Activated T-helper 1 cell treated with Interleukin-2 at 50 U/mL for 16 hours (primary cell): ENCODE measurements at regions not wholly inside any gene's neighbourhood (a gene's known extent, or its start where the extent isn't known, plus 50 kb on each side); places are given as distances from the start of the nearest gene placed in this dataset.
"Not testable (repeated sequence)": the region's sequence is repeated elsewhere in the genome, so short reads cannot be mapped to it uniquely, and the experiment has no call there.

Experiments used
- DNase-seq: peaks from one replicate; pipeline ENCODE4 v3.0.0-alpha.2; 2020; ENCODE audit warnings: low read depth

- DNase-seq = not testable (repeated sequence)
Observed at GRCh38 chr14:97148021-97148420, 350.8 kb downstream of the VRK1 start.

GRCh38 chr14:97149775-97150174 lies 352.6 kb downstream of the VRK1 start:
- DNase-seq = no peak

GRCh38 chr14:97153527-97153926 lies 356.3 kb downstream of the VRK1 start:
- DNase-seq = no peak

DNA sequence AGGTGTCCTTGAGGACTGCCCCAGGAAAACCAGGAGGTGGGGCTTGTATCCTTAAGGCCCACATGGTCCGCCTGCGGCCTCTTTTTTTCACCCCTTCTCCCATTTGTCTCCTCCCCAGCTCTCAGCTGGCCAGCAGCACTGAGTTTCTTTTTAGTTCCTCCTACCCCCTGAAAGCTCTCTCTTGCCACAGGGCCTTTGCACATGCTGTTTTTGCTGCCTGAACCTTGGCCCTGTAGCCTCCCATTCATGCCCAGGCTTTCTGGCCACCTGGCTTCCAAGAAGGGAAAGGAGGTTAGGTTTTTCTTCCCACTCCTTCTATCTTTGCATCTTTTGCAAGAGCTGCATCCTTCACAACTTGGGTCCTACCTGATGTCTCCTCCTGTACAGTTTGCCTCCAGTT lies 358.1 kb downstream of the VRK1 start:
- no peak for DNase-seq

DNA sequence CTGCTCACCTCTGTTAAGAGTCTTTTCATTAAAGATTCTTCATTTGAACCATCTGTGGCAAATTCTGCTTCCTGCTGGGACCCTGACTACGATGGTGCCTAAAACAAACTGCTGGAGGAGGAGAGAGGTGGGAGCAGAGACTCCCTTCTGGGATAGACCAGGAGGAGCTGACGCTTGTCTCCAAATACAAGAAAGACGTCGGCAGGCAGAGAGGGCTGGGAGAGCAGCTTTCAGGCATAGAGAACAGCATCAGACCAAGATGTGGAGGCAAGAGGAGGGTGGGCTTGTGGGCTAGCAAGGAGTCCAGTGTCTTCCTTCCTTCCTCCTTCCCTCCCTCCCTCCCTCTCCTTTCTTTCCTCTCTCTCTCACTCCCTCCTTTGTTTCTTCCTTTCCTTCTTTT lies 358.6 kb downstream of the VRK1 start:
- no peak for DNase-seq

GRCh38 chr14:97156705-97157104 lies 359.5 kb downstream of the VRK1 start:
- DNase-seq = no peak

GRCh38 chr14:97158102-97158501 lies 360.9 kb downstream of the VRK1 start:
- no peak for DNase-seq

- DNase-seq = no peak
Observed at GRCh38 chr14:97159124-97159523, 361.9 kb downstream of the VRK1 start.

DNA sequence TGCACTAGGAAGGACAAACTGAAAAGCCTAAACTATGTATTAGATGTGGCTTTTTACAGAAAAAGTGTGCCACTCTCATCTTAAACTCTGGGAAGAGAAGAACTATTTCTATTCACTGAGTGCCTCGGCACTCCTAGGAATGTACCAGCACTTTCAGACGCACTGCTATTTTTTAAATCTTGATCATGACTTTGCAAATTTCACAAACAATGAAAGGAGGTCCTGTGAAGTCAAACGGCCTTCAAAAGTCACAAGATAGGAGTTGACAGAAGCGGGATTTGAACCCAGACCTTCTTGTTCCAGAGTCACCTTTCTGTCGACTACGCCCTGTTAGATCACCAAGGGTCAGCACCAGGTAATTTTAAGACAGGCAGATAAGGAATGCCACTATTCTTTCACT lies 365.4 kb downstream of the VRK1 start:
- no peak for DNase-seq

GRCh38 chr14:97164021-97164420 lies 366.8 kb downstream of the VRK1 start:
- no peak for DNase-seq

DNA sequence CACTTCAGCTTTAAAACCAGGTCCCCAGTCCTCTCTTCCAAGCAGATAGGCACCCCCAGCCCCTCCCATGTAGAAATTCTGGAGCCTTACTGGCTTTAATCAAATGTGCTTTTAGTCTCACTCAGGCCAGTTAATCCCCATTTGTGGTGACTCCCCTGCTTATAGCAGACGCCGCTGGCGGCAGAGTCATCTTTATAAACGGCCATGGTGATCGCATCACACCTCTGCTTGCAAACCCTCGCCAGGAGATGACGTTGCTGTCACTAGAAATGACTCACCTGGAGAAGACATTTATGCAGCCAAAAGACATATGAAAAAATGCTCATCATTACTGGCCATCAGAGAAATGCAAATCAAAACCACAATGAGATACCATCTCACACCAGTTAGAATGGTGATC lies 369.3 kb downstream of the VRK1 start:
- DNase-seq = no peak

DNA sequence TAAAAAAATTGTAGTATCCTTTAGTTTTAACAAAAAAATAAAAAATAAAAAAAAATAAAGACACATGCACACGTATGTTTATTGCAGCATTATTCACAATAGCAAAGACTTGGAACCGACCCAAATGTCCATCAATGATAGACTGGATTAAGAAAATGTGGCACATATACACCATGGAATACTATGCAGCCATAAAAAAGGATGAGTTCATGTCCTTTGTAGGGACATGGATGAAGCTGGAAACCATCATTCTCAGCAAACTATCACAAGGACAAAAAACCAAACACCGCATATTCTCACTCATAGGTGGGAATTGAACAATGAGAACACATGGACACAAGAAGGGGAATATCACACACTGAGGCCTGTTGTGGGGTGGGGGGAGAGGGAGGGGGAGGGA lies 370.4 kb downstream of the VRK1 start:
- DNase-seq = not testable (repeated sequence)

GRCh38 chr14:97172644-97173043 lies 375.5 kb downstream of the VRK1 start:
- DNase-seq = no peak

DNA sequence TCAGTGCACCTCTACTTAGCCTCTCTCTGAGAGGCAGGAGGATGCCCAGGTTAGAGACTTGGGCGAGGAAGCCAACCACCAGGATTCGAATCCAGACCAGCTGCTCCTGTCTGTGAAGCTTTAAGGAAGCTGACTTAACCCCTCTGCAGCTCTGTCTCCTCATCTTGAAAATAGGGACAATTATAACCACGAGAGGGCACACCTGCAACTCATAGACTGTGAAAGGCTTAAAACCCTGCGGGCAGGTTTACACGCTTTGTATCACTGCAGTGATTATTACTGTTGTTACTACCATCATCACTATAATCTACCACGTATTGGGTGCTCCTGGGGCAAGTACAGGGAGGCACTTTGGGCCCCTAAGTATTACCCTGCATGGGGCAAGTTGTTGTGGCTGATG lies 379.8 kb downstream of the VRK1 start:
- DNase-seq = no peak

GRCh38 chr14:97177635-97178034 lies 380.5 kb downstream of the VRK1 start:
- DNase-seq = no peak

- no peak for DNase-seq
Observed at GRCh38 chr14:97178781-97179180, 381.6 kb downstream of the VRK1 start.

DNA sequence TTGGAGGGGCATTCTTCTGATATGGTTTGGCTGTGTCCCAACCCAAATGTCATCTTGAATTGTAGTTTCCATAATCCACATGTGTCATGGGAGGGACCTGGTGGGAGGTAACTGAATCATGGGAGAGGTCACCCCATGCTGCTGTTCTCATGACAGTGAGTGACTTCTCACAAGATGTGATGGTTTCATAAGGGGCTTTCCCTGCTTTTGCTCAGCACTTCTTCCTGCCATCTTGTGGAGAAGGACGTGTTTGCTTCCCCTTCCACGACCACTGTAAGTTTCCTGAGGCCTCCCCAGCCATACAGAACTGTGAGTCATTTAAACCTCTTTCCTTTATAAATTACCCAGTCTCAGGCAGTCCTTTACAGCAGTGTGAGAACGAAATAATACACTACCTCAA lies 382.4 kb downstream of the VRK1 start:
- DNase-seq = no peak

GRCh38 chr14:97180304-97181200 lies 383.4 kb downstream of the VRK1 start:
- DNase-seq = no peak

DNA sequence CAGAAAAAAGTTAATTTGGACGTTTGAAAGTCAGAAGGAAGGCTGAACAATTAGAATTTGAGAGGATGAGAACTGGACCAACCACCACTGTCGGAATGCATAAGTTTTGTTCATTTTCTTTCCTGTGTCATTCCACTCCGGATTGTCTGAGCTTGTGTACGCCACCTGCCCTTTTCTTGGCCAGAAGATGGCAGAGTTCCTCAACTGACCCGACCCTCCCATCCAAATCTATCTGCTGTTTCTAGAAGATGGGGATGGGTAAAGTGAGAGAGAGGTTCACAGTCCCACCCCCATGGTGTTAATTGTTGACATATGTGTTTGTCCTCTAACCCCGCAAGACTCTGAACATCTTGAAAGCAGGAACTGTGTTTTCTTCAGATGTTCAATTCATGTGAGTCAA lies 388.0 kb downstream of the VRK1 start:
- DNase-seq = no peak

DNA sequence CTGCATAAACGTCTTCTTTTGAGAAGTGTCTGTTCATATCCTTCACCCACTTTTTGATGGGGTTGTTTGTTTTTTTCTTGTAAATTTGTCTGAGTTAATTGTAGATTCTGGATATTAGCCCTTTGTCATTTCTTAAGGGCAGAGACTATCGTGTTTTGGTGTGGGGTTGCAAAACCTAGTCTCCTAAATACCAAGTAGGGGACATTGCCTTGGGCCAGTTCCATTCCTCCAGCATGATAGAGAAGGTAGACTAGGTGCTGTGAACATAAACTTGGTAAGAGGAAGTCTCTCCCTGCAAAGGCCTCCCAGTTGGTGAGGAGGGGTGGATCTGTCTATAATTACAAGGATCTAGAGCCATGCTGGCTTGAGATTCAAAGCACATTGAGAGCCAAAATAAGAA lies 390.7 kb downstream of the VRK1 start:
- no peak for DNase-seq

DNA sequence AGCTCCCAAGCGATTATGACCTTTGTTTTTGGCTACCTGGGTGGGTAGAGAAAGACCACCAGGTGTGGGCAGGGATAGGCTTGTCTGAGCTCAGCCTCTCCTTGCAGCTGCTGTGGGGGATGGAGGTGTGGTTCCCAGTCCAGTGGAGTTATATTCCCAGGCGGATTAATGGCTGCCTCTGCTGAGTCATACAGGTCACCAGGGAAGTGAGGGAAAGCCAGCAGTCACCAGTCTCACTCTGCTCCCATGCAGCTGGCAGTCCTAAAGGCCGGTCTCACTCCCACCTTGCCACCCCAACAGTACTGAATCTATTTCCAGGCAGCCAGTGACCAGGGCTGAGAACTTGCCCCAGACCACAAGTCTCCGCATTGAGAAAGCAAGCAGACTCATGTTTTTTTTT lies 399.2 kb downstream of the VRK1 start:
- no peak for DNase-seq

DNA sequence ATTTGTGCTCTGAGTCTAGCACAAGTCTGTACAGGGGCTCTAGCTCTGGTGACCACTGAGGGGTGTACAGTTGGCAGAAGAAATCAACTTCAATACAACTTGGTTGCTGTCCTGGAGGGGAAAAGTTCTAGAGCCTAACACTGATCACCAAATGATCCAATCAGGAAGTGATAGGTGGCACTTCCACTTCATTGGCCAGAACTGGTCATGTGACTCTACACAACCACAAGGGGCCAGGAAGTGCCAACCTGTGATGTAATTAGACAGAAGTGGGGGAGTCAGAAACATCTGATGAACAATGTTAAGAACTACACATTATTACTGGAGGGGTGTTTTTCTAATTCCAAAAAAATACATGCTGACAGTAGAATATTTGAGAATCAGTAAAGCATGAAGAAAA lies 401.6 kb downstream of the VRK1 start:
- DNase-seq = no peak

DNA sequence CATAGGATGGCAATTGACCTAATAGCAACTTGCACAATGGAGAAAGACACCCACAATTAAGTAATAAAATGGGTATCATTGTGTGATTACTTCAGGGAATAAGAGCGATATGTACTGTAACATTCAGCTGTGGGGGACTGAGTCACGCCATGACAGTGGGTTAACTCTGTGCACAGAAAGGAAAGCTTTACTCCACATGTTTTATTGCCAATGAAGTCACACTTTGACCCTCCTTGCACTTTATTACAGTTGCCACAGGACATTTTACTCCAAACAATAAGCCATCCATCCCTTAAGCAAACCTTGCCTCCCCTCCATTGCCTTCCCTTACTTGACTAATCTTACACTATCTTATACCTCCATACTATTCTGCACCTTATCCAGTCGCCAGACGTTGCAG lies 403.1 kb downstream of the VRK1 start:
- no peak for DNase-seq

DNA sequence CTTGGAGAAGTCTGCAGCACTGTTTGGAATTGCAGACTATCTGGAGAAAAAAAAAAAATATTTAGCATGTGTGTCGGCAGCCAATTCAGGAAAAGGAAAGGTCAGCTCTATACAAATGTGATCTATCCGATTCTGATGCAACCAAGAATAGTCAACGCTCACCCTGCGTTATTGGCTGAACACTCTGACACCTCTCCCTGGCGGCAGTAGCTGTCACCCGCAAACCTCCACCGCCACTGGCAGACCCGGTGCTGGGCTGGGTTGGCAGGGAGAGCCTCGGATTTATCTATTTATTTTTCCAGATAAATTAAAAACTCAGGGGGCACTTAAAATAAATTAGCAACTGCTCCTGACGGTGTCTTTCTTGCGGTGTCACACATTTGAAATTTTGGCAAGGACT lies 409.7 kb downstream of the VRK1 start:
- DNase-seq = no peak
